EH (cell line): ENCODE measurements at regions not wholly inside any gene's neighbourhood (a gene's known extent, or its start where the extent isn't known, plus 50 kb on each side); places are given as distances from the start of the nearest gene placed in this dataset.

ENCODE experiments used
- DNase-seq: peaks from one replicate; pipeline ENCODE4 v3.0.0-alpha.2; 2015; ENCODE audit warnings: low read depth

DNA sequence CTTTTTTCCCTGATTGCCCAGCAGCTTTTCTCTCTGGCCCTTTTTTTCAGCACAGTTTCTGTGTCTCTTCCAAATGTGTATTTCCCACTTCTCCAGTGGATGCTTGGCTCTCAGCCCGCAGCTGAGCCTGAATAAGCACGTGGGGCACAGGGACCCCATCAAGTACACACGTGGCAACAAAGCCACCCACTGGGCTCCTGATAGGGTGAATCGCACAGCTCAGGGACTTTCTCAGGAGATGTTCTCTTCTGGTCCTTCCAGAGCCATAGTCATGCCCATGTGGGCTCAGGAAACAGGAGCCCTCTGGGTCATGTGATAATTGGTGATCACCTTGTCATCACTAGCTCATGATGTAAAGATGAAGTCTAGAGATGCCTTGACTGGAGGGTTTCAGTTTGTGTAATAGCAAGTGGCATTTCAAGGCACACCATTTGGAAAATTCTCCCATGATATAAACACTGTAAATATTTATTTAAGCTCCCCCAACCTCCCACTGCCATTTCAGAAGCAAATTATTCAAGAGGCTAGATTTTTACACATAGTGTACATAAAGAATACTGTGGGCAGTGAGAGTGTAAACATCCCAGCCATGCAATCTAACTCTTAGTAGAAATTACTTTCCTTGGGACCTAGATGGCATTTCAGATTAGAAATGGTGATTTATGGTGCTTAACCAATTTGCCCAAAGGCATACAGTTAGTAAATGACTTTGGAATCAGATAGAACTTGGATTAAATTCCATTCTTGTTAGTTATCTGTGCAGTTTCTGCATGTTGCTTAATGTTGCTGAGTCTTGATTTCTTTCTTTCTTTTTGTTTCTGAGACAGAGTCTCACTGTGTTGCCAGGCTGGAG lies 597.5 kb downstream of the SLC4A3 start:
- DNase-seq, result peak; percentile 99

DNA sequence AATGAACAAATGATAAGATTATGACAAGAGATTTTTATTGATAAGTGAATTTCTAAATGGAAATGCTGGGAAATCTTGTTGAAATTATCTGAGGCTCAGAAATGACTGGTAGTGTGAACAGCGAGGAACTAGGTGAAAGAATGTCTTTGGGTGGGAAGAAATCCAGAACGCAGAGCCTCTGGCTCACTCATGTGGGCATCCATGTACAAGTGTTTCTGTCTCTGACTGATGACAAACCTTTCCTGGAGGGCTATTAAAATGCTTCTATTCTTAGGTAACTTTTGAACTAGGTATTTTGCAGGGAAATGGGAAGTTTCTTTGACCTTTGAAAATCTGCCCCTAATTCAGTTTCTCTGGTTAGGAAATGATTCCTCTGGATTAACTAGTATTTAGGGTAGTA lies 598.6 kb downstream of the SLC4A3 start:
- no peak for DNase-seq

DNA sequence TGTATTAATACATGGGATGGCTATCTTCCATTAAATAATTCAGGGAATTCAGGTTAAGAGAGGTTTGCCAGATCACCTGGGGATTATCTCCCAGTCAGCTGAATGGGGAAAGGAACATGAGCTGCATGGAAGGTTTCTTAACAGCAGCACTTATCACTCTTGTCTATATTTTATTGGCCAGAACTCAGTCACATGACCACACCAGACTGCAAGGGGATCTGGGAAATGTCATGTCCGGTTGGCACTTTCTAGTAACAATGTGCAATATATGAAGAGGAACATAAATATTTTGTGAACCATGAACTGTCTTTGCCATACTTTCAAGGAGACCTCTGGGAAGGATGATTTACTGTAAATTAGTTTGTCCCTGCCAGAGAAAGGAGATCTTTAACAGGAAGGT lies 599.1 kb downstream of the SLC4A3 start:
- no peak for DNase-seq

DNA sequence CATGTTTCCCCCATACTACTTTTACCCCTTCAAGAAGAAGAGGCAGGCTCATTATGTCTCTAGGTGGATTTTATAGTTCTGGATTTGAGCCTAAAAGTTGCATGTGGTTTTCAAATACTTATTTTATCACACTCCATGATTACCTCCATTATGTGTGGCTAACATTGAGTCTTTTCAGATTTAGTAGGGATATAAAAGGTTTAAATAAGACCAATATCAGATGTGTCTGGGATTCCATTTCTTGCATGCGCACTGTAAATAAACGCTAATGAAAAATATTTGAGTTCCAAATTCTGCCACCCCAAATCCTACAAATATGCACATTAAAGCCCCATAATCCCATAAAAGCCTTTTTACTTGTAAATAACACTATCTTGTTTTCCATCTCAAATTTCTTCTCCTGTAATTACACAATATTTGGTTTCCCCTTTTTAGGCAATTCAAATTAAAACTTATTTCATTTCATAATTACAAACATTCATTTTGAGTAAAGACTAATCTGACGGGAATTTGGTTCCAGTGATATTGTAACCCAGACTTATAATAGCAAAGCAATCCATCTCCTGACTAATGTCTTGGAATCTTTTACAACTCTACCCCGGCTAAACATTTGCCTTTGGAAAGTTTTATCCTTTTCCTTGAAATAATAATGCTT lies 600.0 kb downstream of the SLC4A3 start:
- DNase-seq, result peak; percentile 88

DNA sequence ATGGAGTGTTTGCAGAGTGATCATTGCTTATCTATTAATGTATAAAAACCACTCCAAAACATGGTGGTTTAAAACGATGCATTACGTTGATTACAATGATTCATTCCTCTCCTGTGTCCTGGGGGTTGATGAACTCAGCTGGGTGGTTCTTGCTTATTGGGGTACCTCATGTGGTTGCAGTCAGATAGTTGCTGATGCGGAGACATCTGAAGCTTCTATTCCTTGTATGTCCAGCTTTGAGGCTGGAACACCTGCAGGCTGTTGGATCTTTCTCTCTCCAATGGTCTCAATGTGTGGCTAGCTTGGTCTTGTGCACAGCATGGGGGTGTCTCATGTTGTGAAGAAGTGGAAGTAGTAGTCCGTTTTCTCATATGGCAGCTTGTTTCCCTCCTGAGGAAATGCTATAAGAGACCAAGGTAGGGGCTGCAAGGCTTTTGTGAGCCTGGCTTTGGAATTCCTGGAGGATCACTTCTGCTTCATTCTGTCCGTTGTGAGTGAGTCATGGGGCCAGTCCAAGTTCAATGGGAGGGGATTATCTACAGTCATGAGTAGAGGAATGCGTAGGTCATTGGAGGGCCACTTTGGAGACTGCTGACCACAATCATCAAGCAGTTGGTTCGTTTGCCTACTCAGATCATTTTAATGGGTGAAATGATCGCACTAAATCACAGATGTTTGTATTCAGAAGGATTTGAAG lies 601.0 kb downstream of the SLC4A3 start:
- peak; percentile 99 for DNase-seq

DNA sequence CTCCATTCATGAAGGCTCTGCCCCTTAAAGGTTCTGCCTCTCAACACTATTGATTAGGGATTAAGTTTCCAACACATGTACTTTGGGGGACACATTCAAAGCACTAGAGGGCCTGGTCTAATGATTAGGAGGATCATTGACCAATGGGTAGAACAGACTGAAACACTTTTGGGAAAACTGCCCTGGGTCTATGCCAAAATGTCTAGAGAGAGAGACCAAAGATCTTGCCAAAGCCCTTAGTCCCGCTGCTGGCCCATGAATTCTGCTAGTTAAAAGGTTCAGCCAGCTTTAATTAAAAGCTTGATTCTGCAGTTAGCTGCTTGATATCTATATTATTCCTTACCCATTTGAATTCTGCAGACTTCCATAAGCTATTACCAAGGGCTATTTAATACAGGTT lies 613.2 kb downstream of the SLC4A3 start:
- DNase-seq, result no peak

DNA sequence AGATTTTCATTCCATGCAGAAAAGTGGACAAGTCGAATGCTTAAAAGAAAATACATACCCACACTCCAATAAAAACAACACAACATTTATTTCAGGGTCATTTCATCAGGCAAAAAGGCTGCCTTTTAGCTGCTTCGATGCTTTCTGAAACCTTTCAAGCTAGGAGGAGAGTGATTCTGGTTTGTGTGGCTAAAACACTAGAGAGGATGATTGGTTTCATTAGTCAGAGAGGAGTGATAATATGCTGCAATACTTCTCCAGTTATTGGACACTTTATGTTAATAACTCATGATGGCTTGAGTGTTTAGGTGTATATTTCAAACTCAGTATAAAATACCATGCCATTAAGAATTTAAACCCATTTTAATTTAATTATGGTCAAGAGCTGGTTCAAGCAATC lies 614.0 kb downstream of the SLC4A3 start:
- no peak for DNase-seq

DNA sequence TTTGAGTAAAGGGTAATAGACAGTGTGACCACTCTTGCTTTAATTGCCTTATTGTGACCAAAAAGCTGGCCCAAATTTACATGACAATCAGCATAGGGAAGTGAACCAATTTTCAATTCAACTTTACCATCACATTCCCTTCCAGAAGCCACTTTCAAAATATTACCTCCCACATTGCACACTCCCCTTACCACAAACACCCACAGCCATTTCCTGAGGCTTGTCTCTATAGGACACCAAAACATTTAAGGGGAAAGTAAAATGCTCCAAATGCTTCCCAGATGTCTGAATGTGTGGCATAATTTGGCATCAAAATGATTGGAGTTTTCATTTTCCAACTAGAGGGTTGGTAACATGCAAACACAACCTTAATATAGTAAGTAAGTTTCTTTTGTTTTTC lies 616.1 kb downstream of the SLC4A3 start:
- peak; percentile 55 for DNase-seq

DNA sequence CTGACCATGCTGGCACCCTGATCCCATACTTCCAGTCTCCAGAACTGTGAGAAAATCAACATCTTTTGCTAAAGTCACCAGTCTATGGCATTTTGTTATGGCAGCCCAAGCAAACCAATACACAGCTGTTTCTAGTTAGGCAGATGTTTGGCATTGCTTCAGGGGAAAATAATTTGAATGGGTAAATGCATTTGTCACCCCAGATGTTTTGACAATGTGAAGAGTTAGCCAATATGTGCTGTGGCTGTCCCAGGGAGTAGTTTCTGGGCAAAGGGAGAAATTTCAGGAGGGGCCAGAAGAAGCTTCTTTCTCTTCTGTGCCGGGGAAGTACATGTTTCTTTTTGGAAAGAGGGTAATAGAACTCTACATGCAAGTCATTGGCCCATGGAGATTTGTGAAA lies 619.0 kb downstream of the SLC4A3 start:
- peak; percentile 40 for DNase-seq

DNA sequence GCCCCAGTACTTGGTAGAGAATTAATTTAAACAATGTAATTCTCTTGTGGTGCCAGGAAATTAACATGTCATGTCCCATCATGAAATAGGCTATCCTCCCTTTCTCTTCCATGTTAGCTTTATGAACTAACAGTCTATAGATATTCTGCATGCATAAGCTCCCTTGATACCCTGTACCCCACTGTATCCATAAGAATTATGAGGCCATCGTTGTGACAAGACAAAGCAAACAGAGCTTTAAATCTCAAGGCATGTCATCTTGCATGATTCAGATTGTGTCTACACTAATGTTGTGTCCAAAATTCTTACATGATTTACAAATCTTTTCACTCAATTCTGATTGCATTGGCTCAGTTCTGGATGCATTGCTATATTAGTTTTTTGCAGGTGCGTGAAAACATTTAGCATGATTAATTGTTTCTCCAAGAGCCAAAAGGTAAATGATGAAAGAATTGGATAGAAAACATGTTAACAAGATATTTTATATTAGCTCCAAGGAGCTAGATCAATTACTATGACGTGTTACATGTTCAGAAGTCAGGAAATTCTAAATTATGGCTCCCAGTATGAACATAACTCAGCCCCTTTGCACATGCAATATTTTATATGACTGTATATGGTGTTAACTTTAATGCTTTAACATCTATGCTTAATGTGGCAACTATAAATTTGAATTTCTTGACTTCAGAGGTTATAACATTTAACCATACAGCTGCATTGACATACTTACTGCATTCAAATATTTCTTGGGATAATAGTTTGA lies 620.3 kb downstream of the SLC4A3 start:
- DNase-seq, result no peak

DNA sequence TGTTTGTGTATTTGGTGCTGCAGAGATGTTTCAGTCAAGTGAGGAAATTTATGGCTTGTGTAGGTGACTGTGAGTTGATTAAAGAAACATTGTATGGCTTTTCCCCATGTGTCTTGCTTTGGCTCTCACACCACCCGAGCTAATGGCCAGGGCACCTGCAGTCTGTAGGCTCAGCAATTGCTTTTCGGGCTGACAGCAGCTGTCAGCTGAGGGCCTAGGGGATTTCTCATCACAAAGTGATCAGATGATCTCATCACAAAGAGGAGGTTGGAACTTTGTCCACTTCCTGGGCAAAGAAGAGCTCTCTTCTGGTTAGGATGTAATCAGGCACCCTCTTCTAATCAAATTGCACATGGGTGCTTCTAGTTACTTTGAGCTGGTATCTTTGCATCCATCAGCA lies 632.2 kb downstream of the SLC4A3 start:
- DNase-seq, result no peak

DNA sequence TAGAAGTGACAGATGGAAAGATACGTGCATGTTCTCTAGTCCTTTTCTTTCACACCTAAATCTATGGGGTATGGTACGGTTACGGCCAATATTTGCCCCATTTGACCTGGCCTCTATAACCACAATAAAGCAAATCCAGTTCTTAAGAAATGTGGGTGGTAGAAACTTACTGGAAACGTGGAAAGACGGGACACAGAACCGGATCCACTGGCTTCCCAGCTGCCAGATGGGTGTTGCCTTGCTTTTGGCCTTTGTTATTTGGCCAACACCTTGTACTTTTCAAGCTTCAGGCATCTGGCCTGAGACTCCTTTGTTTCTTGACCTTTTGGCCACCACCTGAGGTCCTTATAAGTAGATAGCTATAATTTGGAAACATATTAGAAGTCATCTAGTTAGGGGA lies 635.9 kb downstream of the SLC4A3 start:
- DNase-seq, result no peak

DNA sequence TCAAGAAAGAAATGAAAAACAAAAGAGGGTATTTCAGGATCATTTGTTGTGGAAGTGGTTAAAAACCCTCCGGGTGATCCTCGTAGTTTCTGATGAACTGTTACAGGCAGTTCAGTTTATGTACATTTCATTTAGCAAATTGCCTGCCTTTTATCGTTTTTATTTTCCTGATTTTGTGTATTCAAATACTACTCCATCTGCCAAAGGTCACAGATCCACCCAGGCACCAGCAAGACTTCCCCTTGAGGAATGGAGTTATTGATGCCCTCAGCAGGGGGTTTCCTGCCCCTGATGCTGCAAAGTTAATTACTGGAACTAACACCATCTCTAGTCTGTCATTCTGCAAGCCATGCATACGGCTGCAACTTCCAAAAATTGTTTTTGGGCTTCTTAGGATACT lies 641.9 kb downstream of the SLC4A3 start:
- no peak for DNase-seq

DNA sequence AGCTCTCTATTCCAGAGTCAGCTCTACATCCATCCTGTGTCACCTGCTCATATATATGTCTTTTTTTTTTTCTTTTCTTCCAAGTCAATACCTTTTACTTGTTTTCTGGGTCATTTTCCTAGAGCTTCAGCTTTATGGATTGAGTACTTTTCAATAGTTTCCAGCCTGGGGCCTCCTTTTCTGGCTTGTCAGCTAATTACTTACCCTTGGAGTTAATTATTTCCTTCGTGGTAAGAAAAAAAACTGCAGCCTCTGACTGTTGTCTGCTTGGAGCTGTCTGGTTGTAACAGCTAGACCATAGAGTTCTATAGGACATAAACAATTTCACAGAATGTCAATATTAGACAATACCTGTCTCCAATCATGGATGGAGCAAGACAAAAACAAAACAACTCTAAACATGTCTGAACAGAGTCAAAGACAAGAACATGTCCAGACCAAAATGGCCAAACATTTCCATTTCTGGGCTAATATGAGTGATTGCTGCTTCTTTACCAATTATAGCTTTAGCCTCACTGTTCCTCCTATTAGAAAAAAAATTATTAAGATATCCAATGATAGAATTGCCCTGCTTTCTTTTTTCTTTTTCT lies 643.1 kb downstream of the SLC4A3 start:
- no peak for DNase-seq

DNA sequence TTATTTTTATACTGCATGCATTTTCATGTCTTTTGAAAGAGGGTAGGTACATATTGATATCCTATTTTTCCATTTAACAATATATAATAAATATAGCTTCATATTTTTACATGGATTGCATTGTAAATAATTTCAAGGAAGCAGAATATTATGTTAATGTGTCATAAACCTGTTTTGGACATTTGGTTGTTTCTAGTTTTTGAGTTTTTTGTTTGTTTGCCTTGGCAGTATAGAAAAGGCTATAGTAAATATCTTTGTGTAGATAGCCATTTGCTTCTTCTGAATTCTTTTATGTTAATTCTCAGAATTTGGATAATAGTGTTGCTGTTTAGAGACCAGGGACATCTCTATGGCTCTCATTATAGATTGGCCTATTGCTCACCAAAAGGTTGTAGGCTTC lies 645.2 kb downstream of the SLC4A3 start:
- DNase-seq, result no peak

DNA sequence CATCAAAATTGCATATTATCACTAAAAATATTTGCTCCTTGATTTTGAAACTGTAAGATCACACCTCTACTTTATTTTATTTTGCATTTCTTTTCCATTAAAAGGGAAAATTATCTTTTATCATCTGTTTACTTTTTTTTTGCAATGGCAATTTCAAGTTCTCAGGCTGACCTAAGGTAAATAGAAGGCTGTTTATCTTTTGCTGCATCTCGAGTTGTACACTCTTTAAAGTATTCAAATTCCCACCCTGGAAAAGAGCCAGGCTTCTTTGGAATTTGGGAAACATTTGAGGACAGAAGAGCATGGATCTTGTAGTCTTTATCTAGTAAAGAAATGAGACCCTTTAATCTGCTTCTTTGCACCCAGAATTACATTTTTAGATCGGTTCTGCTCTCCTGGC lies 645.7 kb downstream of the SLC4A3 start:
- DNase-seq, result peak; percentile 66

DNA sequence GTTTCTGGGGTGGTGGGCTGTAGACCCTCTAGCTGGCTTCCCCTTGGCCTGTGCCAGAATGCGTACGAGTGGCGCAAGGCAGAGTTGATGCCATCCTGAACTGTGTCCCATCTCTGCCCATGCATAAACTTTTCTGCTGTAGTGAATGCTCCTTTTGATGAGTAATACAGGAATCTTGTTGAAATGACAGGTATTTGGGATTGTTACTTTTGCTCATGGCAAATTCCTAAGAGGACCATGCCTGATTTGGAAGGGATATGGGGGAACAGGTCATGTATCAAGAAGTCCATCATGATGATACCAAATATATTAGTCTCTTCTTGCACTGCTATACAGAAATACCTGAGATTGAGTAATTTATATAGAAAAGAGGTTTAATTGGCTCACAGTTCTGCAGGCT lies 648.0 kb downstream of the SLC4A3 start:
- DNase-seq, result peak; percentile 52

DNA sequence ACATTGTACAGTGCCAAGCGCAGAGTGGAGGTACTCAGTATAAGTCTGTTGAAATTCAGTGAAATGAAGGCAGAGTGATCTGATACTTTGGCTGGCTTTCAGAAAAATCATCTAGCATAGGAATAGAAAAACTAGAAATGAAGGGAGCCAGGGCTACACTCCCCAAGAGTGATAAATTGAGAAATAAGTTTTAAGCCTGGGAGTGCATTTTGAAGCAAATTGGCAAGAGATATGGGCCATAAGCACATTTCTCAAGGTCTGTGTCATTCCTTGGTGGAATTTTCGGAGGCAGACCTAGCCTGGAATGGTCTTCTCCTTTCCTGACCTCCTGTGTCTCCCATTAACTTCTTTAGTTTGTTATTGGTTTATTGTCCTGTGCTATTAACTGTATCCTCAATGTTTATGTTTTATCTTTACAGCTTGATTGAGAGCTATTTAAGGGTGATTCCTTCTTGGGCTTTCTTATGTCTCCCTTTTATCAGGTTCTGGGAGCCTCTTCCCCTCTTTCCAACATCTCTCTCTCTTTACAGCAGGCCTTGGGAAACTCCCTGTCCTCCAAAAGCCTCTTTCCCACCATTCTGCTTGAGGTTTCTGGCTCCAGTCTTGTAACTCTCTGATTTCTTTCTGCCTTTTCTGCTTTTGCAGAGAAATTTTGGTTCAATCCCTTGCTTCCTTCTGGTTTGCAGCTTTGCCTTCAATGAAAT lies 649.5 kb downstream of the SLC4A3 start:
- DNase-seq, result peak; percentile 91

DNA sequence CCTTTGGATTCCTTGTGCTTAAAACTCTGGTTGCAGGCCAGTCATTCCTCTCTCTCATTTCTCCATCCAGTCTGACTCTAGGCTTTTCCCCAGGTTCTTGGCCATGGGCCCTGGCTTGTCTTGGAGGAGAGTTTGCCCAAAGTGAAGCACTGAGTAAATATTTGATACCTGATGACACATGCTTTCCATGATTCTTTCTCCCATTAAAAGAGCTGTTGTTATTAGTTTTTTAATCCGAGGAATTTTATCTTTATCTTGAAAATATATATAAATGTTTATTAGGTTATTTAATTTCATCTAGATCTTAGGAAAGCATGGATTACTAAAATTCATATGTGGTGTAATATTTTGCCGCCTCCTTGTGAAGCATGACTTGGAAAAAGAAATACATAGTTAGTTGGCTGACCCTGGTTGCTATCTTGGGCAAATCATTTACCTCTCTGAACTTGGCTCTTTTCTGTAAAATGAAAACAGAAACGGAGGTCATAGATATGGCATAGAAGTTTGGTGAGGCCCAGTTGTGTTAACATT lies 650.1 kb downstream of the SLC4A3 start:
- peak; percentile 95 for DNase-seq

DNA sequence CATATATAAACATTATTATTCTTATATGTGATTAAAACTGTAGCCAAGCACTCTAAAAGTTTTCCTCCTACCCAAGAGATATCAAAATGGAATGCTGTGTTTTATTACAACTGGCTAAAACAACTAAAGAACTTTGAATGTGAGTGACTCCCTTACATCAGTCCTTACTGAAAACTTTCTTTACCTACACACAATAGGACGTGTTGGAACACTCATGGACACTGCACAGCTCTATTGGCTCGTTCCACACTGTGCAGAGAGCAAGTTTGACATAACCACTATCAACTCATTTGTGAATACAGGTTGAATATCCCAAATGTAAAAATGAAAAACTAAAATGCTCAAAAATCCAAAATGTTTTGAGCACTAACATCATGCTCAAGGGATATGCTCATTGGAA lies 650.6 kb downstream of the SLC4A3 start:
- DNase-seq, result no peak

DNA sequence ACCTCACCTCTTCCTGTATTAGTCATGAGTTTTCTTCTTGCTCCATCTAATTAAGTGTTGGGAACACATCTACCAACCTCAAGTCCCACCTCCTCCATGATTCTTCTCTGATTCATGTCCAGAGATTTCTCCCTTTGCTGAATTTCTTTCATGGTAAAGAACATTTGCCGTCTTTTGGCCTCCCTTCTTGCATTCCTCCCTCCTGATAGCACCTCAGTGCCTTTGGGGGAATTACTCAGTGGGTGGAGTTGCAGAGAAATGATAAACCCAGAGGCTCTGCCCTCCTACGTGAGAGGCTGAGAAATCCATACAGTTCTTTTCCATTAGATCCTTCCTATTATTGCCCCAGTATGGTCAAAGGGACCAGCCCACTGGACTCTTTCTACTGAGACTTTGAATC lies 651.9 kb downstream of the SLC4A3 start:
- DNase-seq, result peak; percentile 95
